IPS-18c (cell line): ENCODE measurements at regions not wholly inside any gene's neighbourhood (a gene's known extent, or its start where the extent isn't known, plus 50 kb on each side); places are given as distances from the start of the nearest gene placed in this dataset.
"Not testable (repeated sequence)": the region's sequence is repeated elsewhere in the genome, so short reads cannot be mapped to it uniquely, and the experiment has no call there.

Experiments used
- H3K4me3 ChIP-seq: 2 replicates; pipeline ENCODE4 v1.7.0; 2013; ENCODE audit warnings: low read depth, mild to moderate bottlenecking, low read length, moderate library complexity; ENCODE audit not compliant: insufficient read depth
- H3K9me3 ChIP-seq: one replicate; pipeline ENCODE4 v1.6.1; 2013; ENCODE audit warnings: mild to moderate bottlenecking, low read length, moderate library complexity; ENCODE audit not compliant: control insufficient read depth, insufficient read depth

DNA sequence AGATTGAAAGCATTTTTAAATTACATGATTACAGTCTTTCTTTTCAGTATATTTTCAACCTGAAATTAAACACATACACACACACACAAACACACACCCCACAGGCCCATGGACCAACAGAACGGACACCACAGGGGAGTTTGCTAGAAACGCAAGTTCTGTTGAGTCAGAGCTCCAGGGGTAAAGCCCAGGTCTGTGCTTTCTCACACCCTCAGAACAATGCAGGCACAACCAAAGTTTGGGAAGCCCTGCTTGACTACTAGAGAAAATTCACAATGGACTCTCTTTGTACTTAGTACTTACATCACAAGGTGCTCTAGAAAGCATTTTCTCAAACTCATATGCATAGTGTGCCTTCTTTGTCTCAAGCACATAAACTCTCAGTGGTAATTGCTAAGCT is 704.0 kb upstream of the IGFBP3 start:
- H3K4me3 ChIP-seq, result no peak overlapping the region
- peaks cover 2% of the 10 kb centered on the region for H3K9me3 ChIP-seq

DNA sequence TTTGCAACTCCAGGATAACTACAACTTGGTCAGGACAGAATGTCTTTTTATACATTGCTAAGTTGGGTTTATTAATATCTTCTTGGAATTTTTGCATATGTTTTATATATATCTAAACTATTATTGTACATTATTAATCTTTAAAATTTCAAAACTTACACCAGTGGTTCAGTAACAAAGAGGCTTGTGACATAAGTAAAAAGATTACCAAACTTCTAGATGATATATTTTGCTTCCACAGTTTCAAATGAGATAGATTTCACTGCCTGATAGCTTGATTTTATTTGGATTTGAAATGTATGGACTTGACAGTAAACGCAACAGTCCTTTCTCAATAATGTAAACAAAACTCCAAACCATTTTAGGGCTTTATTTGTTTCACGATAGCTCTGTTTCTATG is 701.2 kb upstream of the IGFBP3 start:
- Histone ChIP-seq H3K9me3 (no peaks in the 10 kb centered on the region), H3K4me3 (no peak overlapping the region)

DNA sequence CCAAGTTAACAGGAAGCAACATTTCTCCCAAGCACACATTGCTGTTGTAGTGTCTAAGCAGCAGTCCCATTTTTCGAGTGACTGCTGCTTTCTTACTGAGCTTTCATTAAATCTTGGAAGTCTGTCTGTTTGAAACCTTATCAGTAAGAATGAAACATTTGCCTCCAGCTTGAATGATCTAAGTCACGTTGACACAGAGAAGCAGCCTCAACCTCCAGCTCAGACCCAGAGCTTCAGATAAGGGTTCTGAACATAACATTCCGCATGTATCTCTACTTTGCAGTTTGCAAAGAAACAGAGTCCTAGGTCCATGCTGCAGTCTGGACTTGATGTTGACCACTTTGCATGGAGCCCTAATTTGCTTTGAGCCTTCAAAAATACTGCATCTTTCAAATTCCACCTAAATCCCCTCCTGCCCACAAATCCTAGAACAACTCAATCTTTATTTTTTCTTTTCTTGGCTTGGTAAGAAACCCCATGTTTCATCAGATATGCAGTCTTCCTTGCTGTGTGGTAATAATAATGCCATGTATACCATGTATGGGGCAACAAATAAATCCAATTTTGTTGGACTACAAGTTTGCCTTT is 698.7 kb upstream of the IGFBP3 start:
- Histone ChIP-seq H3K4me3 (no peak overlapping the region), H3K9me3 (no peaks in the 10 kb centered on the region)

DNA sequence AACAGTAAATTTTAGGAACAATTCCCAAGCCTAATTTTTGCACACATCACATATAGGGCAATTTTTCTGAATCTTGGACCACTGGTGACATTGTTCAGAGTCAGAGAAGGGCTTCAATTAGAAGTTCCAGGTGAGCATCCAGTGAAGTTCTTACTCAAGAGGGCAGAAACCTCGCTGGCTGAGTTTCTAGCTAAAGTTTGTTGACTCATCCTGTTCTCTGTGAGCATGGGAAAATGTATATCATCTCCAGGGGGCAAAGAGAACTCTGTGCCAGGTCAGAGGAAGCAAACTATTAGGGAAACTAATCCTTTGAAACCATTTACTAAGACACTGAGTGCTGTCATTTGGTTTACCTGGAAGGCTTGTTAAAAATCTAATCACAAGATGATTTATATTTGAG is 695.6 kb upstream of the IGFBP3 start:
- H3K9me3 ChIP-seq, result no peaks in the 10 kb centered on the region
- no peak overlapping the region for H3K4me3 ChIP-seq

DNA sequence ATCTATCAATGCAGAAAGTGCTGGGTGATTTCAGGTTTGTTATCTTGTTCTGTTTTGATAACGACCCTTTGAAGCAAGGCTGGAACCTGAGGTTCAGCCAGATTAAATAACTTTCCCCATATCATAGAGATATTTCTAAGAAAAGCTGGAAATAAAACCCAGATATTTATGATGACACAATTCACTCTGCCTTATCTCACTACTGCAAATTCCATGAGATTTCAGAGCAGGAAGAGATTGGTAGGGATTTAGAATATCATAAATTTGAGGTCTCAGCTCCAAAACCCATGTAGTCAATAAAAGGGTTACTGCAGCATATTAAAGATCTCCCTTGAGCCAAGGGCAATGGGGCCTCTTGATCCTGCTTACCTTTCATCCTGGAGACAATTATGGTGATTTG is 692.5 kb upstream of the IGFBP3 start:
- no peaks in the 10 kb centered on the region for H3K9me3 ChIP-seq

GRCh38 chr7:46613116-46613515 is 692.0 kb upstream of the IGFBP3 start:
- Histone ChIP-seq H3K4me3 (no peak overlapping the region), H3K9me3 (no peaks in the 10 kb centered on the region)

More for the DNA sequence above, 692.5 kb upstream of the IGFBP3 start:
- no peak overlapping the region for H3K4me3 ChIP-seq

DNA sequence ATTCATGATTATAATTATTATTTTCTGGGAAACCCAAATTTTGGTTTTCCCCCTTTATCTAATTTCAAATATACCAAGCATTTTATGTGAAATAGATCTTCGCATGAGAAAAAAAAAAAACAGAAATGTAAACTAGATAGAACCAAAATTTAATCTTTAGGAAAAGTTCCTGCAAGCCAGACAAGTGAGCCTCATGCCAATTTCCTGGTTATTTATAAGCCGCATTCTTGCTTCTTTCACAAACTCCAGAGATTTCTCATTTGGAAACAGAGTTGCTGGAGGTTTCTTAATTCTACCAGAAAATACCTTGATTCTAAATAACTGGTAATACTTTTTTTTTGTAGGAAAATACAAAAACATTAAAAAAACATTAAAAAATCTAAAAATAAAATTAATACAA is 690.4 kb upstream of the IGFBP3 start:
- H3K4me3 ChIP-seq, result no peak overlapping the region
- no peaks in the 10 kb centered on the region for H3K9me3 ChIP-seq

GRCh38 chr7:46610746-46611145 is 689.7 kb upstream of the IGFBP3 start:
- Histone ChIP-seq H3K9me3 (no peaks in the 10 kb centered on the region), H3K4me3 (no peak overlapping the region)

DNA sequence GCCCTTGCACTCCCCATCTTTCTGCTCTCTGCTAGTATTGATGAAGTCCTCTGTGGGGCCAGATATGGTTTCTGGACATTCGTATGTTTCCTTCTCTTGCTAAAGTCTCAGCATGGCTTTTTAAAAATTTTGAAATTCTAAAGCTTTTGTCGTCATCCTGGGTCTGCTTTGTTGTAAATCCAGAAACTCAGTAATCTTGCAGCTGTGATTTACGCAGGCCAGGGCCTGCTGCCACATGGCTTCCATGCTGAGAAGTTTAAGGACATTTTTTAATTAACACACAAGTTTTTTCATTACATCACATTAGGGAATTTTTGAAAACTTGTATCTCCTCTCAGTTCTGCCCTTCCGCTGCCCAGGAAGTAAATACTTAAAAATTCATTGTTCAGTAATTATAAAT is 686.1 kb upstream of the IGFBP3 start:
- no peaks in the 10 kb centered on the region for H3K9me3 ChIP-seq

GRCh38 chr7:46606761-46607160 is 685.7 kb upstream of the IGFBP3 start:
- no peak overlapping the region for H3K4me3 ChIP-seq
- no peaks in the 10 kb centered on the region for H3K9me3 ChIP-seq

More for the DNA sequence above, 686.1 kb upstream of the IGFBP3 start:
- no peak overlapping the region for H3K4me3 ChIP-seq

GRCh38 chr7:46604241-46604661 is 683.2 kb upstream of the IGFBP3 start:
- Histone ChIP-seq H3K4me3 (no peak overlapping the region), H3K9me3 (no peaks in the 10 kb centered on the region)

- H3K9me3 ChIP-seq, result no peaks in the 10 kb centered on the region
- H3K4me3 ChIP-seq, result no peak overlapping the region
Observed at GRCh38 chr7:46603780-46604179, 682.7 kb upstream of the IGFBP3 start.

DNA sequence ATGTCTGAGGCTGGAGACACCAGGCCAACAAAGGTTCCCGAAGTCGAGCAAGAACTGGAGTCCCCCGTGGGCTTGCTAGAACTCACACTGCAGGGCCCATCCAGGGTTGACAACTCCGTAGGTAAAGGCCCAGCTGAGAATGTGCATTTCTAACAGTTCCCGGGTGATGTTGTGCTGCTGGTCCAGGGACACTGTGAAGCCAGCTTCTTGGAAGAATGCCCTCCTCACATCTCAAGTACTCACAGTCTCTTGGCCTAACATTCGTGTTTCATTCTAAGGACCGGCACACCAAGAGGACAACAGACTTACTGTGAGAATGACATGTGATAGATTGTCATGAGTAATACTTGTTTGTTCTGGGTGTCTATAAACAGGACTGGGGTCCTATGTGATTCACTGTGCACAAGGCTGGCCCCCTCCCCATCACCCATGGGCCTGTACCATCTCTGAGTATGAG is 682.3 kb upstream of the IGFBP3 start:
- Histone ChIP-seq H3K9me3 (no peaks in the 10 kb centered on the region), H3K4me3 (no peak overlapping the region)

- Histone ChIP-seq H3K9me3 (no peaks in the 10 kb centered on the region), H3K4me3 (no peak overlapping the region)
Observed at GRCh38 chr7:46600340-46600739, 679.3 kb upstream of the IGFBP3 start.

DNA sequence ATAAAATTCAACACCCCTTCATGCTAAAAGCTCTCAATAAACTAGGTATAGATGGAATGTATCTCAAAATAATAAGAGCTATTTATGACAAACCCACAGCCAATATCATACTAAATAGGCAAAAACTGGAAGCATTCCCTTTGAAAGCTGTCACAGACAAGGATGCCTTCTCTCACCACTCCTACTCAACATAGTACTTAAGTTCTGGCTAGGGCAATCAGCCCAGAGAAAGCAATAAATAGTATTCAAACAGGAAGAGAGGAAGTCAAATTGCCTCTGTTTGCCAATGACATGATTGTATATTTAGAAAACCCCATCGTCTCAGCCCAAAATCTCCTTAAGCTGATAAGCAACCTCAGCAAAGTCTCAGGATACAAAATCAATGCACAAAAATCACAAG is 673.8 kb upstream of the IGFBP3 start:
- not testable (repeated sequence) for H3K9me3 ChIP-seq, H3K4me3 ChIP-seq

GRCh38 chr7:46590918-46591905 is 670.1 kb upstream of the IGFBP3 start:
- not testable (repeated sequence) for H3K4me3 ChIP-seq, H3K9me3 ChIP-seq

- H3K4me3 ChIP-seq, result no peak overlapping the region
- no peaks in the 10 kb centered on the region for H3K9me3 ChIP-seq
Observed at GRCh38 chr7:46589286-46589685, 668.2 kb upstream of the IGFBP3 start.

DNA sequence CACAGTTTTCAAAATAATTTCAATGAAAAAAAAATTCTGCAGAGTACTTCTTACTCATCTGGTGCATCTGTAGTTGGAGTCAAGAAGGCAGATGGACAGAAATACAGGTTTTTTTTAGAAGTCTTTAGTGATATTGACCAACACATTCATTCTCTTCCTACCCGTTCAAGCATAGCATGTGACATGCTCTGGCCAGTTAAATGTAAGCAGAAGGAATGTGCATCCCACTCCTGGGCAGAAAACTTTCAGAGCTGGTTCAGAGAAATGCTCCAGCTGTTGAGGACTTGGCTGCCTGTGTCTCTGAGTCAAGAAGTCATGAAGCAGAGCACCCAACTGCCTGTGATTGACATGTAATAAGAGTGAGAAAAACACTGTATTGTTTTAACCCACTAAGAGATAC is 665.3 kb upstream of the IGFBP3 start:
- H3K4me3 ChIP-seq, result no peak overlapping the region
- no peaks in the 10 kb centered on the region for H3K9me3 ChIP-seq
